NCI-H748 (cell line): ENCODE measurements at regions not wholly inside any gene's neighbourhood (a gene's known extent, or its start where the extent isn't known, plus 50 kb on each side); places are given as distances from the start of the nearest gene placed in this dataset.
"Not testable (repeated sequence)": the region's sequence is repeated elsewhere in the genome, so short reads cannot be mapped to it uniquely, and the experiment has no call there.

ENCODE experiments used
- DNase-seq: peaks from one replicate; lab custom pipeline; 2025; ENCODE audit not compliant: unreplicated experiment; lab: John Stamatoyannopoulos, UW

- no peak for DNase-seq
These were observed 129.4 kb downstream of the IBTK start for GRCh38 chr6:82118150-82118562.

GRCh38 chr6:82114748-82115147 is 132.8 kb downstream of the IBTK start:
- DNase-seq, result no peak

- DNase-seq, result no peak
These were observed 134.3 kb downstream of the IBTK start for GRCh38 chr6:82113231-82113630.

GRCh38 chr6:82111818-82112217 is 135.7 kb downstream of the IBTK start:
- no peak for DNase-seq

- DNase-seq, result no peak
These were observed 136.4 kb downstream of the IBTK start for GRCh38 chr6:82111114-82111513.

GRCh38 chr6:82103171-82103570 is 144.4 kb downstream of the IBTK start:
- not testable (repeated sequence) for DNase-seq

- DNase-seq, result peak; percentile 73
These were observed 146.0 kb downstream of the IBTK start for GRCh38 chr6:82101374-82102114.

- DNase-seq, result peak; percentile 37
These were observed 146.8 kb downstream of the IBTK start for GRCh38 chr6:82100763-82101162.

GRCh38 chr6:82097676-82098075 is 149.9 kb downstream of the IBTK start:
- DNase-seq, result peak; percentile 72

GRCh38 chr6:82095091-82095490 is 152.5 kb downstream of the IBTK start:
- DNase-seq, result no peak

GRCh38 chr6:82094166-82094806 is 153.3 kb downstream of the IBTK start:
- DNase-seq, result peak; percentile 32

- DNase-seq, result peak; percentile 15
These were observed 158.4 kb downstream of the IBTK start for GRCh38 chr6:82088978-82089771.

GRCh38 chr6:82086944-82087343 is 160.6 kb downstream of the IBTK start:
- DNase-seq, result peak; percentile 37

- peak; percentile 32 for DNase-seq
These were observed 161.8 kb downstream of the IBTK start for GRCh38 chr6:82085701-82086100.

GRCh38 chr6:82084324-82084920 is 163.1 kb downstream of the IBTK start:
- peak; percentile 85 for DNase-seq

GRCh38 chr6:82083646-82084045 is 163.9 kb downstream of the IBTK start:
- DNase-seq, result no peak

GRCh38 chr6:82080767-82081166 is 166.8 kb downstream of the IBTK start:
- DNase-seq, result no peak

- DNase-seq, result no peak
These were observed 169.1 kb downstream of the IBTK start for GRCh38 chr6:82078286-82078908.

- DNase-seq, result no peak
These were observed 170.6 kb downstream of the IBTK start for GRCh38 chr6:82076916-82077315.

- no peak for DNase-seq
These were observed 173.0 kb downstream of the IBTK start for GRCh38 chr6:82074556-82074955.

- DNase-seq, result peak; percentile 92
These were observed 174.1 kb downstream of the IBTK start for GRCh38 chr6:82073484-82073883.
